ENCODE measurements at regions not wholly inside any gene's neighbourhood (a gene's known extent, or its start where the extent isn't known, plus 50 kb on each side); places are given as distances from the start of the nearest gene placed in this dataset.

- Histone ChIP-seq H4K20me1 (ENCODE audit: control insufficient read depth, insufficient read depth, low read depth, low read length) (no peaks in the 10 kb centered on the region), H3K4me1 (ENCODE audit: control insufficient read depth, low read length) (no peaks in the 10 kb centered on the region), H3K4me2 (ENCODE audit: low read length) (no peak overlapping the region), H3K9me2 (replicated peaks; ENCODE audit: control insufficient read depth, low read length) (no peaks in the 10 kb centered on the region), H3F3A (ENCODE audit: control insufficient read depth, insufficient read depth) (no peaks in the 10 kb centered on the region), H3K79me2 (ENCODE audit: control insufficient read depth, low read length) (no peaks in the 10 kb centered on the region), H3K9me3 (ENCODE audit: control insufficient read depth, insufficient read depth, low read length) (no peaks in the 10 kb centered on the region), H3K27me3 (ENCODE audit: control insufficient read depth, low read length) (no peaks in the 10 kb centered on the region), H3K4me3 (ENCODE audit: low read length) (no peak overlapping the region), H3K36me3 (ENCODE audit: control insufficient read depth, low read length) (no peaks in the 10 kb centered on the region), H3K27ac (ENCODE audit: low read depth, low read length) (no peak overlapping the region)
- TF ChIP-seq EZH2phosphoT487 (IDR thresholded peaks at IDR 0.05; ENCODE audit: borderline replicate concordance, low read length) (no peak), CTCF (IDR thresholded peaks at IDR 0.05; ENCODE audit: low read depth, low read length, poor library complexity, severe bottlenecking) (no peak)
Measured at GRCh38 chr5:68739752-68740151, 354.1 kb upstream of the SLC30A5 start.

- Histone ChIP-seq H3K27me3 (ENCODE audit: control insufficient read depth, low read length) (no peaks in the 10 kb centered on the region), H4K20me1 (ENCODE audit: control insufficient read depth, insufficient read depth, low read depth, low read length) (no peaks in the 10 kb centered on the region), H3K4me3 (ENCODE audit: low read length) (no peak overlapping the region), H3K79me2 (ENCODE audit: control insufficient read depth, low read length) (no peaks in the 10 kb centered on the region), H3F3A (ENCODE audit: control insufficient read depth, insufficient read depth) (no peaks in the 10 kb centered on the region), H3K9me2 (replicated peaks; ENCODE audit: control insufficient read depth, low read length) (no peaks in the 10 kb centered on the region), H3K27ac (ENCODE audit: low read depth, low read length) (no peak overlapping the region), H3K9me3 (ENCODE audit: control insufficient read depth, insufficient read depth, low read length) (no peaks in the 10 kb centered on the region), H3K4me1 (ENCODE audit: control insufficient read depth, low read length) (no peaks in the 10 kb centered on the region), H3K4me2 (ENCODE audit: low read length) (no peak overlapping the region), H3K36me3 (ENCODE audit: control insufficient read depth, low read length) (no peaks in the 10 kb centered on the region)
- TF ChIP-seq CTCF (IDR thresholded peaks at IDR 0.05; ENCODE audit: low read depth, low read length, poor library complexity, severe bottlenecking) (no peak), EZH2phosphoT487 (IDR thresholded peaks at IDR 0.05; ENCODE audit: borderline replicate concordance, low read length) (no peak)
Measured at GRCh38 chr5:68740226-68740910, 353.4 kb upstream of the SLC30A5 start.

DNA sequence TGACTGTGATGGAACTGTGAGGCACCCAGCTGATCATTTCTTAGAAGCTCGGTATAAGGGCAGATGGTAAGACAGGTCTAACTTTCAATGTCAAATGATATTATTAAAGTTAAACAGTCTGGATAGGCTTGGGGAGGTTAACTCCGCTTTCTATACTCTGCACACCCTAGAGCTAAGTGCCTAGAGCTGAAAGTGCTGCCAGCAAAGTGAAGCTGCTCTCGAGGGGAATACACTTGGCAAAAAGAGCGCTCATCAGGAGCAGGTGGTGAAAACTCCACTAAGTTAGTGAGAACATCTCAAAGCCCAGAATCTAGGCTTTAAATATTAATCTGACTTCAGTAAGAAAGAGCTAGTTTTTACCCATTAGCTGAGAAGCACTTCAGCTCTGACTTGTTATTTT, 349.6 kb upstream of the SLC30A5 start:
- no peaks in the 10 kb centered on the region for H3K9me2 ChIP-seq (replicated peaks; ENCODE audit: control insufficient read depth, low read length)
- no peaks in the 10 kb centered on the region for H3K79me2 ChIP-seq (ENCODE audit: control insufficient read depth, low read length)
- no peaks in the 10 kb centered on the region for H4K20me1 ChIP-seq (ENCODE audit: control insufficient read depth, insufficient read depth, low read depth, low read length)
- H3F3A ChIP-seq (ENCODE audit: control insufficient read depth, insufficient read depth): no peaks in the 10 kb centered on the region
- no peak overlapping the region for H3K4me2 ChIP-seq (ENCODE audit: low read length)
- H3K4me1 ChIP-seq (ENCODE audit: control insufficient read depth, low read length): no peaks in the 10 kb centered on the region
- no peaks in the 10 kb centered on the region for H3K36me3 ChIP-seq (ENCODE audit: control insufficient read depth, low read length)
- TF ChIP-seq EZH2phosphoT487 (IDR thresholded peaks at IDR 0.05; ENCODE audit: borderline replicate concordance, low read length) (no peak), CTCF (IDR thresholded peaks at IDR 0.05; ENCODE audit: low read depth, low read length, poor library complexity, severe bottlenecking) (no peak)
- no peak overlapping the region for H3K27ac ChIP-seq (ENCODE audit: low read depth, low read length)
- no peak overlapping the region for H3K4me3 ChIP-seq (ENCODE audit: low read length)
- 0 out of 2 replicates have a peak, but pooled peaks cover 2% of the 10 kb centered on the region for H3K27me3 ChIP-seq (ENCODE audit: control insufficient read depth, low read length)
- no peaks in the 10 kb centered on the region for H3K9me3 ChIP-seq (ENCODE audit: control insufficient read depth, insufficient read depth, low read length)

Data from DOHH2 (cell line).